Stimulated activated CD8-positive, alpha-beta memory T cell treated with anti-CD3 and anti-CD28 coated beads, Interleukin-12 subunit alpha, Interleukin-12 subunit beta, amount 100 ng/mL, for 1 hour (primary cell): ENCODE measurements at regions not wholly inside any gene's neighbourhood (a gene's known extent, or its start where the extent isn't known, plus 50 kb on each side); places are given as distances from the start of the nearest gene placed in this dataset.
"Not testable (repeated sequence)": the region's sequence is repeated elsewhere in the genome, so short reads cannot be mapped to it uniquely, and the experiment has no call there.

Source experiments
- DNase-seq: peaks from one replicate; pipeline ENCODE4 v3.0.0-alpha.2; 2020; ENCODE audit warnings: low read depth

- not testable (repeated sequence) for DNase-seq
Observed at GRCh38 chr12:131635012-131635411, 75.9 kb upstream of the SFSWAP start.

DNA sequence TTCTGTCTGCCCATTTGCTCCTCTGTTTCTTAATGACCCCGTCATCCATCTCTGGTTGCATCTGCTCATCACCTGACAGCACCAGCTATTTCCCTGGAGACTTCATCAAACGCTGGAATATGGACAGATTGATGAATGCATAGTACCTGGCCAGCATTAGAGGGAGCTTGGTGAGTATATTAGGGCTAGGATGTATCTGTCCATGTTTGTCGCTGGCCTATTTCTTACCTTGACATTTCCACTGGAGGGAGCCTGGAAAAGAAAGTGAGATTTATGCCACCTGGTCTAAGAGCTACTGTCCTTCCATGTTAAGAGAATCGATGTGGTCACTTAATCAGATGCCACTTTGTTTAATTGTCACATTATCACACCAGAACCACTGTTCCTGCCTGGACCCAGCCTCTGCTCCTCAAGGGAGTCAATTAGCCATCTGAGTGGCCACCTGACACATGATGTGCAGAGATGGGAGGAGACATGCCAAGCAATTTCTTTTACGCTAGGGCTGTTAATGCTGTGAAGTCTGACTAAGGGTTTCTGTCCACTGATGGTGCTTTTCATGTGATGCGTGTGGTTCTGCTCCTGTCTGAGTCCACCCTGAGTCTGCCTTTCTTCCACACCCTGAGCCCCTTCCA is 75.3 kb upstream of the SFSWAP start:
- no peak for DNase-seq

DNA sequence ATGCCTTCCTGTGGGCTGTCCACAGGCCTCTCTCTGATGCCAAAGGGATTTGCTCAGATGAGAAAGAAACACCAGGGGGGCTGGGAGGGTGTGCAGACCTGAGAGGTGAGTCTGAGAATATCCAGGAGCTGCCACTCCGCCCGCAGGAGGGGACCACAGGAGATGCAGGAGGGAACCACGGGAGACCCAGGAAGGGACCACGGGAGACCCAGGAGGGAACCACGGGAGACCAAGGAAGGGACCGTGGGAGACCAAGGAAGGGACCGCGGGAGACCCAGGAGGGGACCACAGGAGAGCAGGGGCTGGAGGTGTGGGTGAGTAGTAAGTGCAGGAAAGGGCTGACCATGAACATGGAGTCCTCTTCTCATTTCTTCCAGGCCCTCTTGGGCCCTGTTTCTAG is 74.6 kb upstream of the SFSWAP start:
- DNase-seq = no peak

- no peak for DNase-seq
Observed at GRCh38 chr12:131636940-131637750, 73.7 kb upstream of the SFSWAP start.

DNA sequence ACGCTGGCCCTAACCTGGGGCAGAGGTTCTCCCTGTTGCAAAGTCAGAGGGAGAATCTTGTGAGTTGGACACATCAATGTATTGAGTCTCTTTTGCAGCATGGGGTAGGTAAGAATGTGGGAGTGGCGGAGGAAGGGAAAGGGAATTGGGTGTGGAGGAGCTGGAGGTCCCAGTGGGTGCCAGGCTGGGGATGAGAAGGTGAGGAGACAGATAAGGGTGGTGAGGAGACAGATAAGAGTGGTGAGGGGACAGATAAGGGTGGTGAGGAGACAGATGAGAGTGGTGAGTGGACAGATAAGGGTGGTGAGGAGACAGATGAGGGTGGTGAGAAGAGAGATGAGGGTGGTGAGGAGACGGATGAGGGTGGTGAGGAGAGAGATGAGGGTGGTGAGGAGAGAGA is 72.9 kb upstream of the SFSWAP start:
- no peak for DNase-seq

DNA sequence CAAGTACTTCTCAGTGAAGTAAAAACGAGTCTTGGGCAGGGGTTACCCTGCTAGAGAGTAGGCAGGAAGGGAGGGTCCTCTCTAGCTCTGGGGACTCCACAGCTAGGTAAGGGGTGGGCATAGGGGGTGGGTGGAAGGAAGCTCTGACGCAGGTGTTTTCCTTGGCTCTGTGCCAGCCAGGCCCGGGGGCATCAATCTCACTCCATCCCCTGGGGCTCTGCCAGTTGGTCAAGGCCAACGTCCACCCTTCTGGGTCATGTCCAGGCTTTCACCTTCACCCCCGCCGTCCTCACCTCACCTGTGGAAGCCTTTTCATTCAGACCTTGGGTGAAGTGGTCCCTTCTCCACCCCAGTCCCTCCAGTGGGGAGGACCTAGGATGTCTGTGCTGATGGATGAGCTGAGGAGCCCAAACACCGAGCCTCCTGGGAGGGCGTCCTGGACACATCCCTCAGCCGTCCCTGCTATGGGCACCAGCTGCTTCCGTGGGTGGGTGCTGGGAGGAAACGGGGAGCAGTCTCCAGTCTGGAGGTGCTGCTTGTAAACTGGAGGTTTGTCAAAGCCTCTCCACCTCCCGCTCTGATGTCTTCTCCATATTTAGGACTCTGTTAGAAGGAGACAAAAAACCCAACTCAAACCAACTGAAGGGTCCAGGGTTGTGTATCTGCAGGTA is 71.5 kb upstream of the SFSWAP start:
- DNase-seq = no peak

GRCh38 chr12:131640525-131640924 is 70.4 kb upstream of the SFSWAP start:
- DNase-seq = no peak

- DNase-seq = no peak
Observed at GRCh38 chr12:131641315-131641714, 69.6 kb upstream of the SFSWAP start.

DNA sequence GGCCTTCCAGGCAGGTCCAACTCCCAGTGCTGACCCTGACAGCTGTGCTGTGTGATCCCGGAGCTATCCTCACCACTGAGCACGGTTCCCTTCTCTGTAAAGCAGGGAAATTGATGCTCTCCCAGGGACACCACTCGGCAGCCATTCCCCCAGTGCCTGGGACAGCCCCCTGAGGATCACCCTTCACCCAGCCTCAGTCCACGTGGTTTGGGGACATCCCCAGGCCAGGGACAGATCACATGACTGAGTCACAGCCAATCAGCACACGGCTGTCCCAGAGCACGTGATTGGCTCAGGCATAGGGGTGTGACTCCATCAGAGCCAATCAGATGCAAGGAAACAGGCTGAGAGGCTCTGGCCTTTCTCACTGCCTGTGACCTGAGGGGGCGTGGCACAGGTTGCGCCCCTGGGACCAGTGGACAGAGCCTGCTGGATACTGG is 68.8 kb upstream of the SFSWAP start:
- DNase-seq = no peak

GRCh38 chr12:131642771-131643170 is 68.1 kb upstream of the SFSWAP start:
- no peak for DNase-seq

DNA sequence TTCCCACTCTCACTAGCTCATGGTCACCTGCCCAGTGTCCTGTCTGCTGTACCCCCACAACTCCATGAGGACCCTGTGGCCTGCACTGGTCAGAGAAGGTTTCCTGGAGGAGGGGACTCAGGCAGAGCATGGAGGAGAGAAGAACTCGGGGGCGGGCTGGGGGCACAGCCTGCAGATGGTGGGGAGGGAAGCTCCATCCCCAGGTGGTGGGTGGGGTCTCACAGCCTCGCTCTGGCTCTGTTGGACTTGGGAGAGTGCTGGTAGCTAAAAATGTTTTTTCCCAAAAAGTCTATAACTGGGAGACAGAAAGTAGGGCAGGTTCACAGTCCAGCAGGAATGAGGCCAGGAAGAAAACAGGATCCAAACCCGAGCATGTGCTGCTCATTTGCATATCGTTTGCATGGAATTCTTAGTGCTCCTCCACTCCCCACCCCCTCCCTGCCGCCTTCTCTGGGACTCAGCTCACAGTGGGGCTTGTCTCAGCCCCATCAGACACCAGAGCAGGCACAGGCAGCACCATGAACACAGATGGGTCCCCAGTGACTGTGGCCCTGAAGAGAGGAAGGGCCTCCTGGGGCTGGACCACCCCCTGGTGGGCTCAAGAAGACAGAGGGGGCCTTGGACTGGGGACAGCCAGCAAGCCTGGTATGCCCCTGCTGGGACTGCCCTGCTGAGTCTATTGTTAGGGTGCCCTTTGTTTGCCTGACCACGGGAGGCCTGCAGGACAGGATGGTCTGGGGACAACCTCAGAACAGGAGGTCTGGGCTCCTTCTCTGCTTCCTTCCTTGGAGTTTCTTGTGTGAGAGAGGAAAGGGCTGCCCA is 67.0 kb upstream of the SFSWAP start:
- DNase-seq = no peak

DNA sequence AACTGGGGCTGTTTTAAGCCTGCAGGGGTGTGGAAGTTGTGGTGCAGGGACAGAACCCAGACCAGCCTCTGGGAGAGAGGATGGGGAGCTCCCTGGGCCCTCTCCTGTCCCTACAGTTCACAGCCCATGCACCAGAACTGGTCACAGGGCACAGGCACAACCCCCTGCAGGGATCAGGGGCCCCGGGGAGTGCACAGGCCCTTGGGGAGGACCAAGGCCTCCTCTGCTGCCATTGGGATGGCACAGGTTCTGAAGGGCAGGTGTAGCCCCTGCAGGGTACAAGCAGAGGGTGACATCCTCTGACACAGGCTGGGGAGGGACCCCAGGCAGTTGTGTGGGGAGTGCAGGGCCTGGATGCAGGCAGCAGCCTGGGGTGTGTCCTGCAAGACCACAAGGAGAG is 66.4 kb upstream of the SFSWAP start:
- DNase-seq = no peak

GRCh38 chr12:131644917-131645316 is 66.0 kb upstream of the SFSWAP start:
- not testable (repeated sequence) for DNase-seq

DNA sequence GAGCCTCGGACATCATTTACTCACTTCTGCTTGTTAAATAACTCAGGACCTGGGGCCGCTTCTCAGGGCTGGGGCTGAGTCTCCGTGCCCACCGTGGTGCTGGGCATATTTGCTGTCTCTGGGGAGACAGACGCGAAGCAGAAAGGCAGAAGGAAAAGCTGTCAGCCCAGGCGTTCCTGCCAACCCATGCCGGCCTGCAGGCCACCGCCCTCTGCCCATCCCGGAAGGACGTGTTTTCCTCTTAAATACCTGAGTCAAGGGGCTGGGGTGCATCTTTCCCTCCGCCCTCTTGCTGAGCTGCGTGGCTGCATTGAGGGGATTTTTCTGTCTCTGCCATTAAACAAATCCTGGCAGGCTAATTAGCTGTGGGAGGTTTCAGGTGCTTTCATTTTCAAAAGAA is 65.3 kb upstream of the SFSWAP start:
- DNase-seq = not testable (repeated sequence)

DNA sequence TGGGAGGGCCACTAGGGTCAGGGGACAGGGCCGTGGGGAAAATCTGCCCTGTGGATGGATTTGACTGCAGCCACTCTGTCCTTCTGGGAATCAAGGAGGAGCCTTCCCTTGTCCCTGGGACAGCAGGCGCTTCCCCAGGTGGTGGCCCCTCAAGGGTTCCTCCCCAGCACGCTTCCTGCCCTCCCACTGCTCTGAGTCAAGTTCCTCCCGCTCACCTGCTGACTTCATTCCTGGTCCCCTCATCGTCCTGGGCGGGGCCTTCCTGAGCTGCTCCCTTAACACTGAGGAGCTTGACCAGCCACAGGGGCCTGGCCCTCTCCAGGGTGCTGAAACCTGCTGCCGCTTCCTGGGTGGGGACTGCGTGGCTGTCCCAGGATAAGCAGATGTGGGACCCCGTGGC is 64.4 kb upstream of the SFSWAP start:
- DNase-seq = not testable (repeated sequence)

DNA sequence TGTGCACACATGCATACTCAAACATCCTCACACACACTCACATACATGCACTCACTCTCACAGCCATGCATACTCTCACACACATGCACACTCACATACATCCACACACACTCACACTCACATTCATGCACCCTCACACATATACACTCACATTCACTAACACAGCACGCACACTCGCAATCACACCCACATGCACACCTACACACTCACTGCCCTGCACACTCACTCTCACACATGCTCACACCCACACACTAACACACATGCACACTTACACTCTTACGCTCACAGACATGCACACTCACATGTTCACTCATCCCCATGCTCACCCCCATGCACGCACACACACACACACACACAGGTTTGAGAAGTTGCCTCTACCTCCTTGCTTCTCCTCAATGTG is 63.2 kb upstream of the SFSWAP start:
- no peak for DNase-seq

DNA sequence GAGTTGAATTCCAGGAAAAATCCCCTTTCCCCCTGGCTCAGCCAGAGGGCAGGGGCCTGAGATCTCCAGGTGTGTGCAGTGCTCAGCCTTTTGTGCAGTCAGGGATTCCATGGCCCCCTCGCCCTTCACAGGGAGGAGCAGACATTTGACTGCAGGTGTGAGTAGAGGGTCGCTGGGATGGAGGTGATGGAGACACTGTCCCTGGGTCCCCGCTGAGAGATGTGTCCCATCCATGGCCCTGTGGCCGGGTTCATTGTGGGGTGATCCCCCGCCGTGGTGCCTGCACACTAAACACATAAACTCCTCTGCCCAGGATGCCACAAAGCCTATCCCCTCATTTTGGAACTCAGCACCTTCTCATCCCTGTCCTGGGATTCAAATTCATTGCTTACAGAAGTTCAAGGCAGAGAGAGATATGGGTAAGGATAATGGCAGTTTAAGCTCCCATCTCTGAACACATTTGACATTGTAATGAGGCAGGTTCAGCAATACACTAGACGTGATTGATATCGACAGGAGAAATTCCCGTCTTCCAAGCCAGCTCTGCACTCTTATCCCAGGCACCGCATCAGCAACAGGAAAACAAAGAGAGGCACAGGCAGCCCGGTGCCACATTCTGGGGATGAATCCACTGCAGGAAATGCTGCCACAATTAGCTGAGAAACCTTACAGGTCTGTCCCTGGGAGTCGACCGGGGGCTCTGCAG is 55.3 kb upstream of the SFSWAP start:
- not testable (repeated sequence) for DNase-seq

DNA sequence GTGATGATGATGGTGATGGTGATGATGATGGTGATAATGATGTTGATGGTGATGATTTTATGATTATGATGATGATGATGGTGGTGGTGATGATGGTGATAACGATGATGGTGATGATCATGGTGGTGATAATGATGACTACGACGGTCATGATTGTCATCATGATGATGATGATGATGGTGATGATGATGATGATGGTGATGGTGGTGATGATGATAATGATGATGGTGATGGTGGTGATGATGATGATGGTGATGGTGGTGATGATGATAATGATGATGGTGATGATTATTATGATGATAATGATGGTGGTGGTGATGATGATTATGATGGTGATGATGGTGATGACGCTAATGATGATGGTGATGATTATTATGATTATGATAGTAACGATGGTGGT is 54.1 kb upstream of the SFSWAP start:
- DNase-seq = not testable (repeated sequence)

GRCh38 chr12:131658605-131659004 is 52.3 kb upstream of the SFSWAP start:
- DNase-seq = not testable (repeated sequence)

DNA sequence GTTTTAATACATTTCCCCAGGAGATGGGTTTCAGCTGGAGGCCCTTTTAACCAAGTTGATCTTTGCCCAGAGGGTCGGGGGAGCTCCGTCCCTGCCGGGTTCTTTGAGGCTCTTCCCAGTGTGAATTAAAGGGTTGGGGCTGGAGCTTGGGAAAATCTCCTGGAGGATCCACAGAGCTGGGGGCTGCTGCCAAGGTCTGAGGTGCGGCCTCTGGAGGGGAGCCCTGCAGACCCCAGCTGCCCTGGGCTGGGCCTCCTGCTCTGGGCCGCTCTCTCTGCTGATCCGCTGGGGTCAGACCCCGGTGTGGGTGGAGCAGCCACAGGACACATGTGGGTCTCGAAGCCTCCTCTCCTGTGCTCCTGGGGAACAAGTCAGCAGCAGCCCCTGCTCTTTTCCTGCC is 51.4 kb upstream of the SFSWAP start:
- DNase-seq = not testable (repeated sequence)

GRCh38 chr12:131659976-131660375 is 50.9 kb upstream of the SFSWAP start:
- not testable (repeated sequence) for DNase-seq
